NK-92 treated with Interleukin-12 subunit alpha and Interleukin-12 subunit beta, amount 100 ng/mL, for 24 hours (cell line): ENCODE measurements at regions not wholly inside any gene's neighbourhood (a gene's known extent, or its start where the extent isn't known, plus 50 kb on each side); places are given as distances from the start of the nearest gene placed in this dataset.
"Not testable (repeated sequence)": the region's sequence is repeated elsewhere in the genome, so short reads cannot be mapped to it uniquely, and the experiment has no call there.

Experiments
- DNase-seq: peaks from one replicate; lab custom pipeline; 2025; lab: John Stamatoyannopoulos, UW

DNA sequence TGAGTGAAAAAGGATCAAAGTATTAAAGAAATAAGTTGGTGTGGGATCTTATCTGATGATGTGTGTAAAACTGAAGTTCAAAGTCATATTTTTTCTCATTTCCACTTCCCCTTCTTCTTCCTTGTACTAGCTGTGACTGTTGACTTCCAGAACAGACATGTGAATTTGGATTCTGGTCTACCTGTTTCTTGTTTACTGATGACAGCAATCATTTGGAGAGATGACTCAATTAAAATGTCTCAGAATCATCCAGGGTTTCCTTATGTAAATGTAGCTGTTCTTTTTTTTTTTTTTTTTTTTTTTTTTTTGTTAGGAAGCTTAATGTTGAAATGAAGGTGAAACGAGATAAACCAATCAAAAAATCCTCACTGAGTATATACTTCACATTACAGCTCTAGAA lies 819.9 kb upstream of the PIK3C3 start:
- no peak for DNase-seq

DNA sequence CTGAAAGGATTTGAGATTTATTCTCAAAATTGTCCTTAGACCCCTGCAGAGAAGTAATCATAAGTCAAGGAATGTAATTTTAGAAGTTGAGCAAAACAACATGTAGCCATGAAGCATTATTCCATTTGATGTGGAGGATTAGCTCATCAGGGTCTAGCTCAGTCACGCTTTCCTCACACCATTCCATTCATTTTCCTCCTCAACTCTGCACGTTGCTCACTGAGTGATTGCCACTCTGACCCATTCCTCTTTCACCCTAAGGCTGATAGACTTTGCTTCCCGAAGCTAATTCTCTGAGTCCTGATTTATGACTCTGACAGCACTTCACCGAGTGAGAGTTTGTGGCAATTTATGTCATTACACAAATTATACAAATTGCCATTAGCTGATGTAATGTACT lies 820.6 kb upstream of the PIK3C3 start:
- DNase-seq, result no peak

DNA sequence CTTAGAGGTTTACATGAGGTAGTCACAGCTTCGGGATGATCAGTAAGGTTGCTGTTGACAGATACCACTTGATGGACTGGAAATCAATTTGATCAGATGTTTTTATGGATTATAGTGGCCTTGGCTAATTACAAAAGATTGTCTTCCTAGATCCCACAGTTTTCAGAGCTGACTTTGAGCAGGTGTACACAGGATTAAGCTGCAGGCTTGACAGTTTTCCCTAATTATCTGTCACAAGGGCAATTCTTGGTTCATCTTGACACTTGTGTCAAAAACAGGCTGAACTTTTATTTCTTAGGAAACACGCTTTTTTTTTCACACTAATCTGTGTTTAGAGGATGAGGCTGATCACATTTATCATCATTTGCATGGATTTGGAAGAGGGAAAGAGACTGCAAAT lies 824.0 kb upstream of the PIK3C3 start:
- no peak for DNase-seq

DNA sequence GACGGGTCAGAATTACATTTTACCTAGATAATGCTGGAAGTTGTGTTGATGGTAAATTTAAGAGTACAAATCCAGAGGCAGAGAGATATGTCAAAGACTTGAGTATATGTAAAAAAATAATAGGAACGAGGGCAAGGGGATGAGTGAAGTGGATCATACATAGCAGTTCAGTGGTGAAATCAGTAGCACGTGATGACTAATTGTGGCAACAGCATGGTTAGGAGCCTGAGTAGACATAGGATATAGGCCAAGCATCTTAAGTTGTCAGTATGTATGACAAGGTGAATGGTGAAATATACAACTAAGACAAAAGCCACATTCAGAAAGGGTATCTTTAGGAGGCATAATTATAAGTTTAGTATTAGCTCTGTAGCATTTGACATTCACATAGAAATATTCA lies 826.5 kb upstream of the PIK3C3 start:
- no peak for DNase-seq

DNA sequence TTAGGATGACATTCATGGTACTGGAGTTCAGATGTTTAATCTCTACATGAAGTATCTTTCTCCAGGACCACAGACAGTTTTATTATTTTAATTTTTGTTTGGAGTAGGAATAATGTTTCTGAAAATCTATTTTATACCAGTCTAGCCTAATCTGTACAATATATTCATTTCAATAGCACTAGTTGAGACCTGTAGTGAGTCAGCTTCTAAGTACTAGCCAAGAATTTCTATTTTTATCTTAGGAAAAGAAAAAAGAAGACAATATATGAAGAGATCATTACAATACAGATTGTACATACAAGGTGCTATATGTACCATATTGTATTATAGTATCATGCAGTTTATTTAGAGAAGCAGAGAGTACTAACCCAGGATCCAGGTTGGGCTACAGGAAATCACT lies 826.9 kb upstream of the PIK3C3 start:
- no peak for DNase-seq

DNA sequence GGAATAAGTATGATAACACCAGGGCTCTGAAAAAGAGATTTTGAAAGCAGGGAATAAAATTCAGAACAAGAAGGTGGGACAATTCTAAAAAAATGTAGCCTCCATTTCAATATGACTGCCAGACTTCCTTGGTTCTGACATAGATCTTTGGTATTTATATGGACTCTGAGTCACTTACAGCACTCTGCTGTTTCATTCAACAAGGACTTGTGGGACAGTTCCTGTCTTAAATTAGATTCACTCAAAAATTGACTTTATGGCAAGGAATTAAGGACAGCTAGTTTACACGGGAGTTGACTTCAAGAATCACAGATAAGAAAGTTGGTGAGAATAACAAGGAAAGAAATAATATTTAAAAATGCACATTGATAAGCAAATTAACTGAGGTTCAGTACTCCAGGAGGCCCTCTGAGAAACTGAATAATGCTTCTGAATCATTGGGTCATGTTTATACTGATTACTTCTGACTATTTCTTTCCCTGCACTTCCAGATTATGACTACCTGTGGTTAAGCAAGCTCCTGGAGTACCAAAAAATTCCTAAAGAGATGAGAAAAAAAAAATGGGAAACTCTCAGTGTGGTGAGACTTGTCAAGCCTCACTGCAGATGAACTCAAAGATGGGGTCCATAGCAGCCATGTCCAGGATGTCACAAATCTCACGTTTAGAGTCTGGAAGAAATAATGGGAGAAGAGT lies 828.3 kb upstream of the PIK3C3 start:
- DNase-seq, result no peak

DNA sequence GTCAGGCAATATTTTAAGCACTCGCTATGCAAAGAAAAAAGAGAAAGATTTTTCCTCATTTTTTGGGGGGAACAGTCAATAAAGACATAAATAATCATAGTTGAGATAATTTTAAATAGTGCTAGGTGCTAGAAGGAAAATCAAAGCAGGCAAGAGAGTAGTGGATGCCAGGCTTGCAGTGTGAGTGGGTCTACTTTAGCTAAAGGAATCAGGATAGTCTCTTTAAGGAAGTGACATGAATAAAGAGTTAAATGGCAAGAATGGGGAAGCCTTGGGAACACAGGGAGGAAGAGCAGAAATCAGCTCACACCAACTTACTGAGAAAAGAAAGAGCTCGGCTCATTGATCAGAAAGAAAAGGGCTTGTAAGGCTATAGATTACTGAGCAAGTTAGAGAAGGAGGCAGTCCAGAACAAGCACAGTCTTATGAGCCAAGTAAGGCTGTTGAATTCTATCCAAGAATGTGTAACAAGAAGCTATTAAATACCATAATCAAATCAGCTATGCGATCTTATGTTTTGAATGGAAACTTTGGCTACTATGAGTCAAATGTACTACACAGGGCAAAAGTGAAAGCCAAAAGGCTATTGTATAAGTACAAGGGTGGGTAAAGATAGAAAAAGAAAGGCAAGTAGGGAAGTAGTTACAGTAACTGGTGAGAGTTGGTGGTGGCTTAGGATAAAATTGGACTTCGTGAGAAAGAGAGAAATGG lies 833.8 kb upstream of the PIK3C3 start:
- no peak for DNase-seq

DNA sequence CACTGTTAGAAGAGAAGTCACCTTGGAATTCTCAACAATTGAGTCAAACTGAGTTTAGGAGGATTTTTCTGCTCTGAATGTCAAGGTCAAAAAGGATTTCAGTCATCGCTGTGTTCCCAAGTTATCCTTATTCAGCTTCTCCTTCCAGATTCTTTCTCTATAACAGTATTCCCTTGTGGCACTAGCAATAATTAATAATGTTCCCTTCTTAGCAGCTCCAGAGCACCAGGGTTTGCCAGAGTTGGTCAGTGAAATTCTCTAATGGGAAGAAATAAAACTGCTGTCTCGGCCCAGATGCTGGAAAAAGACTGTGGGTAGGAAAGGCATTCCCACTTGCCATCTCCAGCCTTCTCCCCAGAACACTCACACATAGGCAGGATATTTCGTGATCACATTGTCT lies 836.0 kb upstream of the PIK3C3 start:
- DNase-seq, result no peak

DNA sequence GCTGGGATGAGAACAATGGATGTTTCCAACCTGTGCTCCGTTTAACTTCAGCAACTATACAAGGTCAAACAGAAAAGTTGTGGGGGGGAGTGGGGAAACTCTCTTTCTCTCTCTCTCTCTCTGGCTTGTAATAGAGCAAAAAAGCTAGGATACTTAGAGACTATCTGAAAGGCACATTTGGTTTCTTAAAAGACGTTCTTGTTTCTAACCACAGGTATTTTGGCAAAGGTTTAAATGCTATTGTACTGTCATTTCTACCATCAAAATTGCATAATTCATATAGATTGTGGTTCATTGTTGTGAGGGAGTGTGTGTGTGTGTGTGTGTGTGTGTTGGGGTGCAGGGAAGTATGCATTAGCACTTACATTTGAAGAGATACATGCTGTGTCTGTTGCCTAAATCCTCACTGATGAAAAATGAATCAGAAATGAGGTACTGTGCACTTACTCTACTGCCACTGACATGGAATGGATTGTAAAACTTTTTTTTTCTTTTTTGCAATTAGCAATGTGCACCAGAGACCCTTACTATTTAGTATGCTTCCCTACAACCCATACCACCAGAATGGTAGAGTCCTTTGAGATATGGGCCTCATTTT lies 841.0 kb upstream of the PIK3C3 start:
- DNase-seq, result no peak

DNA sequence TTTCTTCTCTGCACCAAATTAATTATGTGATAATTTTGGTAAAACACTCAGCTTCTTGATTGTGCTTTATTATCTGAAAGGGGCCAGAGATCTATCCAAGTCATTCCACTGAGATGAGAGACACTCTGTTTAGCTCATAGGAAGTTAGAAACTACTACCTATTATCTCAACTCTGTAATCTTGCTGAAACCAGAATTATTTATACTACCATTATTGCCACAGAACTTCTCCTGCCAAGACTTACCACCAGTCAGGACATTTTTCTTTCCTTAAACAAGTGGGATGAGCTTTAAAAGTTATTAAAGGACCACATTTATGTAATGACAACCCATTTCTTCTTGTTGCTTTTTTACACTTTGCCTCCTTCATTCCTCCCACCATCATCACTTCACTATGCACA lies 855.6 kb upstream of the PIK3C3 start:
- DNase-seq, result no peak

DNA sequence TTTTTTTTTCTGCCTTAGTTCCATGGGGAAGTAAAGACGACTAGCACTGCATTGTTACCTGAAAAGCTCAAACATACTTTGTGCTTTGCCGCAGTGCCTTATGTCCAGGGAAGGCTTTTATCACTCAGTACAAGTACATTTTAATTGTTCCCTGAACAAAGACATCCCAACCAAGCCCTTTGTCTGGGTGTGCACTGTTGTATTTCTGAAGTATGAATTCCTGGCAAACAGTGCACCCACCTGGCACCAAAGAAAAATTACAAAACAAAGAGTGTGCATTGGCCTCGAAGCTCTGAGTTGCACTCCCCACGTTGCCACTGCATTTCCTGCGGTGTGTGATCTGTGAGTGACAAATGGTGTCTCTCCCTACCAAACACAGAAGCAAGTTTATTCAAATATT lies 858.5 kb upstream of the PIK3C3 start:
- DNase-seq, result no peak

DNA sequence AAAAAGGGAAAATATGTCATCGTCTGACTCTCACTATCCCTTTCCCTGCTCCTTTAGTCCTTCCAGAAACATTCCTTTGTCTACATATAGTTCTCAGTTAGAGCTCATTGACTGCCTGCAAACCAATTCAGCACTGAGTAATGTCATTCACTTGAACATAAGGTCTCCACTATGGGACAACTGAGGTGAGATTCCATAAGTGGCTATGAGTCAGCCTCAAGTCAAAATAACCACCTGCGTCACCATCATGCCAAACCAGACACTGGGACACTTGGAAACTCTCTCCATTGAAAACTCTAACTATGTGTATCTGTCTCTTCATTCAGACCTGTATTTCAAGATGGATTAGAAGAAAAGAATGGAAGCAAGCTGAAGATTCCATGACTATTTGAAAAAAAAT lies 878.0 kb upstream of the PIK3C3 start:
- DNase-seq, result no peak

DNA sequence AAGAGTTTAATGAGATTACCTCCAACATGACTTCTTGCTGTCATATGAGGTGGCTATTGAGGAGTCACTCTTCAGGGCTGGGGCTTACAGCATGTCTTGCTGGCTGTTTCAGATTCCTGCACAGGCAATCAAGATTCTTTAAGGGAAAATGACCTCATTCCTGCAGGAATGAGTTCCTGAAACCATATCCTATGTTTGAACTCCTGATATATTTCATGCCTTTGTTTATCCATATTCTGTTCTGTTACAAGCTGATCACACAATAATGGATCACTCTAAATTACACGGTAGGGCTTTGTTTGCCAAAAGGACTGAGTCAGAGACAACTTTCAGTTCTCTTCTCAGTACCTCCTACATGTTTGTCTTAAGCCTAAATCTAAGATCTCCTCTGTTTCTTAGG lies 879.8 kb upstream of the PIK3C3 start:
- no peak for DNase-seq

DNA sequence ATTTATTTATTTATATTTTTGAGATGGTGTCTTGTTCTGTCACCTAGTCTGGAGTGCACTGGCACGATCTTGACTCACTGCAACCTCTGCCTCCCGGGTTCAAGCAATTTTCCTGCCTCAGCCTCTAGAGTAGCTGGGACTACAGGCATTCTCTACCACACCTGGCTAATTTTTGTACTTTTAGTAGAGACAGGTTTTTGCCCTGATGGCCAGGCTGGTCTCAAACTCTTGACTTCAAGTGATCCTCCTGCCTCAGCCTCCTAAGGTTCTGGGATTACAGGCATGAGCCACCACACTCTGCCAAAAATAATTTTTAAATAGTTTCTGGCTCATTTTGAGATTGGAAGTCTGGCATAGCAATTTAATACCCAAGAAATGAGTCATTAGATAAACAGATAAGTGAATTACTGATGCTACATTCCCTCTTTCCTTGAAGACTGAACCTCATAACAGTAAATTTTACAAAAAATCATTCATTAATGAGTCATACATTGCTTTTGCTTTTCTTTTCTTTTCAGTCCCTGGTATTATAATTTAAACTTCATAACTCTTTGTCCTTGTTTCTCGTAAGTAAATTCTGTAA lies 881.6 kb upstream of the PIK3C3 start:
- DNase-seq, result no peak

DNA sequence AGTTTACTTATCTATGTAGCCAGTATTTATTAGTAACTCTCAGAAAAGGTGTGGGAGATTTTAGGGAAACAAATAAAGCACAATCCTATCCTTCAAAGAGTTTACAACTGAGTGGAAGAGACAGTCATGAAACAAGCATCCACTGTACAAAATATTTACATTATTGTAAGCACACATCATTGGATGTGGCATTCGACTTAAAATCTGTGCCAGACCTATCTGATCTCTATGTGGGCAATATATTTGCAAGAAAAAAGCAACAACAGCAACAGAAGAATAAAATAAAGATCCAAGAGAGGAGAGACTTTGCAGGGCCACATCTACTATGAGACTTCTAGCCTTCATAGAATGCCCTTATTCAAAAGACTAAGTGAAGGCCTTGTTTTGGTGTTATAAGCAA lies 882.1 kb upstream of the PIK3C3 start:
- DNase-seq, result no peak

DNA sequence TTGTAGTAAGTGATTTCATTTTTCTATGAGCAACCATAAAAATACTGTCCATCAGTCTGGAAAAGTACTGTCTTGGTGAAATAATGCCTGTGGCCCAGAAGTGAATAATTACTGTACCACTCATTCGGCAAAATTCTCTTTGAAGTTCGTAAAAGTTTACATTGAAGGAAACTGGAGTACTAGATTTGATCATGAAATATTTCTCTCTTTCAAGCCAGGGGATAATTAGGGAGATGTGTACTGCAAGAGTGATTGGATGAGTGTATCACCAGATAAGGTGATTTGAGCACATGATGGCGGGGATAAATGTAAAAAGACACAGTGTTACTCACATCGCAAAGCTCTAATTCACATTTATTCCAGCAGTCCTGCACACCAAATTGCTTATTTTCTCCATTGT lies 883.2 kb upstream of the PIK3C3 start:
- no peak for DNase-seq

DNA sequence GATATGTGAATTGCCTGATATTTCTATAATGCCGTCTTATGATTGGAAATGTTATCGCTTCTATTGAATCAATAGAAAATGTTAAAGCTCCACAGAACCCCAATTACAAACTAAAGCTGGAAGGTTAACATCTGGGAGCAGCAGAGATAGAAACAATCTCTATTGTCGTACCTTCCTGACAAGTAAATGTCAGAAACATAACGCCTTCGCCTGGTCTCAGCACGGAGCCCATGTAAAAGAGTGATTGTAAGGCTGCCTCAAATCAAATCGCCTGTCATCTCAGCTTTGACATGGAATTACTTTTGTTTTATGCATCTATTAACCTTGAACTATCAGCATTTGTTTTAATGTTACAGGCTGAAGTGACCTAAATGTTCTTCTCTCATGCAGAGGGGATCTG lies 885.9 kb upstream of the PIK3C3 start:
- no peak for DNase-seq

DNA sequence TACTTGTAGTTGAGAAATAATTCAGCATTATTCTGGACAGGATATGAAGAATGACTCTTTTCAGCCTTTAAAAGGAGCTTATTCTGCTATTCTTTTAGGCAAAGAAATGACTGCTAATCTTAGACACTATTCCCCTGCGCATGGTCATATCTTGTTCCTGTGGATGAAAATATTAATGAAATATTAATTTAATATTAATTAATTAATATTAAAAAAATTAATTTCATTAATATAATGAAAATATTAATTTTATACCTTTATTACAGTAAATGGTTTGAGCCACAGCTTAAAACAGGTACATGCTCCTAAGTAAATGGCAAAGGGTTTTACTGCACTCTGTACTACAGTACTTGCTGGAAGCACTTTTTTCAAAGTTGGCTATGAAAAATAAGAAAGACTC lies 890.1 kb upstream of the PIK3C3 start:
- DNase-seq, result no peak

DNA sequence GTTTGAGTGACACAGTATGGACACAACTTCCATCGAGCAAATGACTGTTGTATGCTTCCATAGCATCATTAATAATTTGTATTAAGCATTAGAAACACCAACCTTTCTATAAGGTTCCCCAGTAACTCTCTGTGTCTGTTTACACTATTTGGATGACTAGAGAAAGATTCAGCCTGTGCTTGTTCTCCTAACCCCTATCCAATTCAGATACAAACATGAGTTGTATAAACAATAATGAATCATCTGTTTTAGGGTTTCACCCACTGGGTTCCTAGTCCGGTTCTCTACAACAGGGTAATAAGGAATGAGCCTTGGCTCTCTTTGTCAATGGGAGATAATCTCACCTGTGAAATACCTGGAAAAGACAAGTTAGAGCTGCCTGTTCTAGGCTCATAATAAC lies 894.1 kb upstream of the PIK3C3 start:
- DNase-seq, result no peak

DNA sequence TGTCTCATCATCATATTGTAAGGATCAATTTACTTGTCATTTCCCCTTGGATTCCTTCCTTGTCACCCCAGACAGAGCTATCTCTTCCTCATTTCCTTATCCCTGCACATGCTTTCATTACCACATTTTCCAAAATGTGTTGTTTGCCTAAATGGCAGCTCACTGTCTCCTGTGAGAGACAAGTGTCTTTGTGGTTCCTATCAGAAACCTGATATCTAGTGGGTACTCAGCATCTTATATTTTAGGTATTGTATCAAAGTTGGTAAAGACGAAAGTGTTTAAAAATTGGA lies 896.0 kb upstream of the PIK3C3 start:
- DNase-seq, result no peak

DNA sequence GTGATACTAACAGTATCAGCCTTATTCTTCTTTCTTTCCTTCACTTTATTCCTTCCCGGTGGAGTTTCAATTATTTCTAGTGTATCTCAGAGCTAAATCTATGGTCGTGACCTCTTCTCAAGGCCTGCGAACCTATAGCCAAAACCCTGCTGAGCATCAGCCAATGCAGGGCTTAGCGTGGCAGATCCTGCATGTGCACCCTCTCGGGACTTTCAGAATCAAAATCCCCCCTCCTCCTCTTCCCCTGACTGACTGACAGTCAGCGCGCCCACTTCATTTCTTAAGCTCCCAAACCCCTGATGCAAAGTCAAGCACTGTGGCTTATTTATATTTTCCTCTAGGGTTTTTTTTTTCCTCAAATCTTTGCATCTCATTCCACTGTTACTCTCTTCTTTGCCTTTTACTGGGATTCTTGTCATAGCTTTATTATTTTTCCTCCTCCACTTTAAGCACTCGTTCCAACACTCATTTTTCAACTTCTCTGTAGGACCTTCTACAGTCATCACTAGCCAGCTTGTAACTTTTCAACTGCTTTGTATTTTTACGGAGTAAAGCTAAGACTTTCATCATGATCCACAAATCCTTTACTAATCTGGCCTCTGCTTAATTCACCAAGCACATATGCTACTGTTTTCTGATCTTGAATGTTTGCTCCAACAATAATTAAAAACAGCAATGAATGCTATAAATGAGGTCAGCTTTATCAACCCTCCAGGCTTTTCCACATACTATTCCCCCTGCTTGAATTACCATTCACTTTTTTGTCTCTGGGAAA lies 896.5 kb upstream of the PIK3C3 start:
- no peak for DNase-seq

DNA sequence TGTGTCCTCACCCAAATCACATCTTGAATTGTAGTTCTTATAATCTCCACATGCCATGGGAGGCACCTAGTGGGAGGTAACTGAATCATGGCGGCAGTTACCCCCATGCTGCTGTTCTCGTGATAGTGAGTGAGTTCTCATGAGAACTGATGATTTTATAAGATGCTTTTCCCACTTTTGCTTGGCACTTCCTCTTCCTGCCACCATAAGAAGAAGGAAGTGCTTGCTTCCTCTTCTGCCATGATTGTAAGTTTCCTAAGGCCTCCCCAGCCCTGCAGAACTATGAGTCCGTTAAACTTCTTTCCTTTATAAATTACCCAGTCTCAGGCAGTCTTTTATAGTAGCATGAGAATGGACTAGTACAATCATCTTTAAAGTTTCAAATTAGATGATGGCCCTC lies 902.4 kb upstream of the PIK3C3 start:
- no peak for DNase-seq

DNA sequence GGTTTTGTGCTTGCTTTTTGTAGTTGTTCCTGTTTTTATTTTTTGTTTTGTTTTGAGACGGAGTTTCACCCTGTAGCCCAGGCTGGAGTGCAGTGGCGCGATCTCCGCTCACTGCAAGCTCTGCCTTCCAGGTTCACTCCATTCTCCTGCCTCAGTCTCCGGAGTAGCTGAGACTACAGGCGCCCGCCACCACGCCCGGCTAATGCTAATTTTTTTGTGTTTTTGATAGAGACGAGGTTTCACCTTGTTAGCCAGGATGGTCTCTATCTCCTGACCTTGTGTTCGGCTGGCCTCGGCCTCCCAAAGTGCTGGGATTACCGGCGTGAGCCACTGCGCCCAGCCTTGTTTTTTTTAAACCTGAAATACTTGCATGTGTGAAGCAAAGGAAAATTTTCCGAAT lies 908.8 kb upstream of the PIK3C3 start:
- not testable (repeated sequence) for DNase-seq
